Ascending aorta (tissue), 2 donors: ENCODE measurements at regions not wholly inside any gene's neighbourhood (a gene's known extent, or its start where the extent isn't known, plus 50 kb on each side); places are given as distances from the start of the nearest gene placed in this dataset.

Experiments
- DNase-seq, 2 donors: peaks; one replicate each; pipeline ENCODE4 v3.0.0-alpha.2; 2019; ENCODE audit warnings: low spot score in 2 of 2
- H3K27ac ChIP-seq, 2 donors: fragments of 200-600 bp; sonication (generic); one replicate each; pipeline ENCODE4 v1.5.1; 2016 to 2017; ENCODE audit warnings: mild to moderate bottlenecking in 1 of 2
- H3K27me3 ChIP-seq: fragments of 200-600 bp; sonication (generic); one replicate; pipeline ENCODE4 v1.5.1; 2017
- H3K36me3 ChIP-seq, 2 donors: fragments of 200-600 bp; sonication (generic); one replicate each; pipeline ENCODE4 v1.5.1; 2016
- H3K4me1 ChIP-seq, 2 donors: fragments of 200-600 bp; sonication (generic); one replicate each; pipeline ENCODE4 v1.5.1; 2016 to 2017; ENCODE audit warnings: mild to moderate bottlenecking in 1 of 2
- H3K4me3 ChIP-seq, 2 donors: fragments of 200-600 bp; sonication (generic); one replicate each; pipeline ENCODE4 v1.5.1; 2016 to 2017; ENCODE audit warnings: mild to moderate bottlenecking in 1 of 2
- H3K9me3 ChIP-seq, 2 donors: fragments of 200-600 bp; sonication (generic); one replicate each; pipeline ENCODE4 v1.5.1; 2016
- intact Hi-C: fragments of 100-400 bp; cut with DNase I; formaldehyde crosslinking; loops from one replicate; pipeline ENCODE4 v1.15.1; 2023
- TF ChIP-seq, protein P1 (sequence below), 3 experiments: fragments of 200-600 bp in 2 of 3; fragments of 450-650 bp in 1 of 3; sonication (generic) in 2 of 3; IDR thresholded peaks; one replicate each; pipeline ENCODE4 v1.5.1; 2016 to 2019; ENCODE audit warnings: antibody characterized with exemption in 3 of 3, mild to moderate bottlenecking in 1 of 3, moderate library complexity in 1 of 3

DNA sequence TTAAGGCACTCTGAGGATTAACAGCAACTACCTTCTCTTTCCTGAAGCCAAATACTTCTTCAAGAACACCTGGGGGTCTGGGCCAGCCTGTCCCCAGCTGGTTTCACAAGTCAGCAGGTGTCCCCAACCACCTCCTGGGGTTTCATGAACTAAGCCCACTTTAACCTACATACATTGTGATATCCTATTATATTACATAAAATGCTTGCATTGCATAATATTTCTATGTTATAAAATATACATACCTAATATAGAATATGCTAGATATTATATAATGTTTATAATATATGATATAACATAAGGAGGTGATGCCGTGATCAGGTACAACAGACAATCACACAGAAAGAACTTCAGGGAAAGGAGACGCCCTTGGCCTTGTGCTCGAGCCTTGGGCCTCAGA is 367.6 kb downstream of the C16orf95 start:
- intact Hi-C loops: no loop called here
- TF ChIP-seq, protein P1, sequence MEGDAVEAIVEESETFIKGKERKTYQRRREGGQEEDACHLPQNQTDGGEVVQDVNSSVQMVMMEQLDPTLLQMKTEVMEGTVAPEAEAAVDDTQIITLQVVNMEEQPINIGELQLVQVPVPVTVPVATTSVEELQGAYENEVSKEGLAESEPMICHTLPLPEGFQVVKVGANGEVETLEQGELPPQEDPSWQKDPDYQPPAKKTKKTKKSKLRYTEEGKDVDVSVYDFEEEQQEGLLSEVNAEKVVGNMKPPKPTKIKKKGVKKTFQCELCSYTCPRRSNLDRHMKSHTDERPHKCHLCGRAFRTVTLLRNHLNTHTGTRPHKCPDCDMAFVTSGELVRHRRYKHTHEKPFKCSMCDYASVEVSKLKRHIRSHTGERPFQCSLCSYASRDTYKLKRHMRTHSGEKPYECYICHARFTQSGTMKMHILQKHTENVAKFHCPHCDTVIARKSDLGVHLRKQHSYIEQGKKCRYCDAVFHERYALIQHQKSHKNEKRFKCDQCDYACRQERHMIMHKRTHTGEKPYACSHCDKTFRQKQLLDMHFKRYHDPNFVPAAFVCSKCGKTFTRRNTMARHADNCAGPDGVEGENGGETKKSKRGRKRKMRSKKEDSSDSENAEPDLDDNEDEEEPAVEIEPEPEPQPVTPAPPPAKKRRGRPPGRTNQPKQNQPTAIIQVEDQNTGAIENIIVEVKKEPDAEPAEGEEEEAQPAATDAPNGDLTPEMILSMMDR (IDR thresholded peaks at IDR 0.05): no peak

DNA sequence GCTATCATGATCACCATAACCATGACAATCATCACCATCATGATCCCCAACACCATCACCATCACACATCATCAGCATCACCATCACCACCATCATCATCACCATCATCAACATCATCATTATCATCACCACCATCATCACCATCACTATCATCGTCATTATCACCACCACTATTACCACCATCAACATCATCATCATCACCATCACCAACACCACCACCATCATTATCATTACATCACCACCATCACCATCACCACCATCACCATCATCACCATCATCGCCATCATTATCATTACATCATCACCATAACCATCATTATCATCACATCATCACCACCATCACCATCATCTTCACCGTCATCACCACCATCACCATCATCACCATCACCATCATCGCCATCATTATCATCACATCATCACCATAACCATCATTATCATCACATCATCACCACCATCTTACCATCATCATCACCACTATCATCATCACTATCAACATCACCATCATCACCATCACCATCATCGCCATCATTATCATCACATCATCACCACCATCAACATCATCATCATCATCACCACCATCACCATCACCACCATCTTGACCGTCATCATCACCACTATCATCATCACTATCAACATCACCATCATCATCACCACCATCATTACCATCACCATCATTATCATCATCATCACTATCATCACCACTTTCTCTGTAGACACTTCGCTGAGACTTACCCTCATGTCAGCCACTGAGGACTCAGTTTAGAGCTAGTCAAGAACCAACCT is 366.0 kb downstream of the C16orf95 start:
- DNase-seq: no peak
- no peak overlapping the region for H3K27ac ChIP-seq
- H3K4me3 ChIP-seq: no peak overlapping the region
- TF ChIP-seq, protein P1 (IDR thresholded peaks at IDR 0.05): no peak
- no peaks in the 10 kb centered on the region for H3K36me3 ChIP-seq
- intact Hi-C loops: no loop called here
- H3K27me3 ChIP-seq: no peaks in the 10 kb centered on the region
- H3K9me3 ChIP-seq: no peaks in the 10 kb centered on the region
- peaks cover 0 to 2% of the 10 kb centered on the region in 2 donors for H3K4me1 ChIP-seq

More for the DNA sequence above, 367.6 kb downstream of the C16orf95 start:
- Histone ChIP-seq H3K27ac (no peak overlapping the region), H3K9me3 (no peaks in the 10 kb centered on the region), H3K4me3 (no peak overlapping the region), H3K4me1 (peaks cover 0 to 2% of the 10 kb centered on the region in 2 donors), H3K36me3 (no peaks in the 10 kb centered on the region), H3K27me3 (no peaks in the 10 kb centered on the region)
- DNase-seq: no peak

DNA sequence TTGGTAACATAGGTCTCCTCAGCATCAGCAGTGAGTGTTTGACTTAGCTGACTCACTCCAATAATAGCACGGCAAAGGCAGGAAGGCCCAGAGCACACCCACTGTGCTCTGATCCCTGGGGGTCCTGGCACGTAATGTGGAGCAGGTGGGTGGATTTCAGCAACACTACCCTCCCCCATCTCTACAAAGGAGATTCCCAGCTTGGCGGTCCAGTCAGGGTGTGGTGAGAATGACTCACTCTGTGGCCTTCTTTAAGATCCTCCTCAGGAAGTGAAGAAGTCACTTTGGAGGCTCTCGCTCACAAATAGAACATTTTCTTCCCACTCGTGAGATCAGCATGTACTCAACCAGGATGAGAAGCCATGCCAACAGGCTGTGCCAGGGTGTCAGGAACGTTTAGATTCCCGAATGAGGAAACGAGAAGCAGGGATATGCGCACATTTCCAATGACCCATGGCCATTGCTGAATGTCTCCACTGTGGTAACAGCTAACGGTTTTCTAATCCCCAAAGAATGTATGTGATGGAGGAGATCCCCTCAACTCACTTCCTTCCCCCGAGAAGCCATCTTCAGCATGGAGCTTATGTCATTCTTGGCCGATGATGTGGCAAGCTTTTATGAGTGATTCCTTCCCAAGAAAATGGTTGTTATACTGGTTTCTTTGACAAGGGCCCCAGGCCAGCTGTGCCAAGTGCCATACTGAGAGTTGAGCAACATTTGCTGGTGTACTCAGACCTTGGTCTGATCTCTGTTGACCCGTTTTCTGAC is 365.2 kb downstream of the C16orf95 start:
- TF ChIP-seq, protein P1 (IDR thresholded peaks at IDR 0.05): no peak
- Histone ChIP-seq H3K4me1 (no peaks in the 10 kb centered on the region), H3K36me3 (no peaks in the 10 kb centered on the region), H3K4me3 (no peak overlapping the region), H3K27ac (no peak overlapping the region), H3K27me3 (no peaks in the 10 kb centered on the region), H3K9me3 (no peaks in the 10 kb centered on the region)
- DNase-seq: peak in 1 of 2 donors; percentile 75
- intact Hi-C loops: no loop called here

DNA sequence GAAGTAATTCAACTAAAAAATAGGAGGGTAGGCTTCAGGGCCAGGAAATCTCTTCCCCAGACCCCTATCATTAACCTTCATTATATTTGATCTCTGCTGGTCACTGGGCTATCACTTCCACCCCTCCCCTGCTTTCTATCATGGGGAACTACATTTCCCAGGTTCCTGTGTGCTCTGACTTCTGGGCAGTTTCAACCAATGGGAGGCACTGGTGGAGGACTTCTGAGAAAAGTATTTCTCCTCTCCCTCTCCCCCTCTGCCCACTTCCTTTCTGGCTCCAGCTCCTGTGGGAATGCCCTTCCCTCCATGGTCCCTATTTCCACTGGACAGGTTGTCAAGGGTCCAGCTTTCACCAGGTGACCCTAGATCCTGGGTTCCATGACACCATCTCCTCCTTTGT is 364.4 kb downstream of the C16orf95 start:
- H3K27ac ChIP-seq: no peak overlapping the region
- no peaks in the 10 kb centered on the region for H3K36me3 ChIP-seq
- TF ChIP-seq, protein P1 (IDR thresholded peaks at IDR 0.05): no peak
- H3K9me3 ChIP-seq: no peaks in the 10 kb centered on the region
- H3K4me1 ChIP-seq: no peaks in the 10 kb centered on the region
- intact Hi-C loops: no loop called here
- no peak overlapping the region for H3K4me3 ChIP-seq
- no peaks in the 10 kb centered on the region for H3K27me3 ChIP-seq
- DNase-seq: no peak

DNA sequence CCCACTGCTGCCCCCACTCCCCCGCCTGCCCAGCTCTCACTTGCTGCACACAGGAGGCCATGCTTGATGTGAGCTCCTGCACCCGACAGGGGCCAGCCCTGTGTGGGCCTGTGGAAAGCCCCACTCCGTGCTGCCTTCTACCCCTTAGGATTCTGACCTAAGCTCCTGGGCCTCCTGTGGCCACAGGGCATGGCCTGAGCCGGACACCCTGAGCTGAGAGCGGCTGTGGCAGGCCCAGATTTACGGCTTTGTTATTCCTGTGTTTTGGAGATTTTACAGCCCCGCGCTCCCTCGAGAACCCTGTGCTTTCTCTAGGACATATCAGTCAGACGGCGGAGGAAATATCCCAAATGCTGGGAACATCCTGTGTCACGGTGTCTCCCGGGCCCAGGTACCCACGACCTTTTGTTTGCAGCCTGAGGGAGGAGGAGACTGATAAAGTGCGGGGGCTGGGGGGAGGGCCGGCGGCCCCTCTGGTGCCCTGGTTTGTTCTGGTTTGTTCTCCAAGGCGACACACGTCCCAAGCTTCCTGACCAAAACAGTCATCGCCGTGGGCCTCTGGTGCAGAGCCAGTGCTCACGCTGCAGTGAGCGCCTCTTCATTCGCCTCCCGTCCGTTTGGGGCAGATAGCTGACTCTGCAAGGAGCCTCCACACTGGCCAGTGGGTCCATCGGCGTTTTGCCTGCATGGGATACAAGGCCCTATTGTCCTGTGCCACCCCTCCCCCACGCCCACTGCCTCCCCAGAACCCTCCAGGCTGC is 363.4 kb downstream of the C16orf95 start:
- TF ChIP-seq, protein P1 (IDR thresholded peaks at IDR 0.05): no peak
- intact Hi-C loops: no loop called here
- no peak overlapping the region for H3K4me3 ChIP-seq
- H3K27ac ChIP-seq: no peak overlapping the region
- DNase-seq: no peak
- no peaks in the 10 kb centered on the region for H3K4me1 ChIP-seq
- H3K36me3 ChIP-seq: no peaks in the 10 kb centered on the region
- H3K27me3 ChIP-seq: no peaks in the 10 kb centered on the region
- H3K9me3 ChIP-seq: no peaks in the 10 kb centered on the region
